ENCODE measurements at regions not wholly inside any gene's neighbourhood (a gene's known extent, or its start where the extent isn't known, plus 50 kb on each side); places are given as distances from the start of the nearest gene placed in this dataset.

GRCh38 chr12:91772411-91772810 lies 373.2 kb downstream of the BTG1 start:
- TF ChIP-seq CTCF (IDR thresholded peaks at IDR 0.05; ENCODE audit: poor library complexity), result no peak
- no peak for TF ChIP-seq EZH2 (IDR thresholded peaks at IDR 0.05; ENCODE audit: borderline replicate concordance)
- TF ChIP-seq EZH2phosphoT487 (IDR thresholded peaks at IDR 0.05; ENCODE audit: low read depth, severe bottlenecking, unreplicated experiment), result no peak

Data from hepatocyte (in vitro differentiated cells).